MM.1S (cell line): ENCODE measurements at regions not wholly inside any gene's neighbourhood (a gene's known extent, or its start where the extent isn't known, plus 50 kb on each side); places are given as distances from the start of the nearest gene placed in this dataset.

ENCODE experiments used
- DNase-seq: peaks from one replicate; pipeline ENCODE4 v3.0.0-alpha.2; 2015
- H2AFZ ChIP-seq: fragments of 300-600 bp; sonication (generic); 2 replicates; pipeline ENCODE4 v1.6.0; 2016; ENCODE audit warnings: antibody characterized with exemption, low read length
- H3F3A ChIP-seq: fragments of 300-600 bp; sonication (generic); 2 replicates; pipeline ENCODE4 v1.6.1; 2016; ENCODE audit warnings: mild to moderate bottlenecking, antibody characterized with exemption, low read length, moderate library complexity, mixed read lengths; ENCODE audit not compliant: insufficient read depth
- H3K27ac ChIP-seq: fragments of 300-600 bp; sonication (generic); 2 replicates; pipeline ENCODE4 v1.5.1; 2016; ENCODE audit warnings: mild to moderate bottlenecking, low read length
- H3K27me3 ChIP-seq: fragments of 300-600 bp; sonication (generic); replicated peaks from 2 replicates; pipeline ENCODE4 v1.6.0; 2016; ENCODE audit warnings: low read length; ENCODE audit not compliant: insufficient read depth
- H3K36me3 ChIP-seq: fragments of 300-600 bp; sonication (generic); replicated peaks from 2 replicates; pipeline ENCODE4 v1.6.1; 2016; ENCODE audit warnings: mild to moderate bottlenecking, low read length, mixed read lengths; ENCODE audit not compliant: insufficient read depth
- H3K4me1 ChIP-seq: fragments of 300-600 bp; sonication (generic); 2 replicates; pipeline ENCODE4 v1.6.1; 2016; ENCODE audit warnings: low read length, mixed read lengths
- H3K4me2 ChIP-seq: fragments of 300-600 bp; sonication (generic); 2 replicates; pipeline ENCODE4 v1.6.0; 2016; ENCODE audit warnings: low read depth, low read length
- H3K4me3 ChIP-seq: fragments of 300-600 bp; sonication (generic); 2 replicates; pipeline ENCODE4 v1.5.1; 2016; ENCODE audit warnings: low read length, mixed read lengths
- H3K79me2 ChIP-seq: fragments of 300-600 bp; sonication (generic); 2 replicates; pipeline ENCODE4 v1.6.1; 2016; ENCODE audit warnings: mixed run types, low read length, mixed read lengths
- H3K9ac ChIP-seq: fragments of 300-600 bp; sonication (generic); 2 replicates; pipeline ENCODE4 v1.6.1; 2016; ENCODE audit warnings: low read length, mixed read lengths
- H3K9me2 ChIP-seq: fragments of 300-600 bp; sonication (generic); replicated peaks from 2 replicates; pipeline ENCODE4 v1.6.1; 2016; ENCODE audit warnings: mild to moderate bottlenecking, low read length, mixed read lengths; ENCODE audit not compliant: insufficient read depth
- H3K9me3 ChIP-seq: fragments of 300-600 bp; sonication (generic); replicated peaks from 2 replicates; pipeline ENCODE4 v1.6.1; 2016; ENCODE audit warnings: mild to moderate bottlenecking, low read length, mixed read lengths; ENCODE audit not compliant: insufficient read depth
- H4K20me1 ChIP-seq: fragments of 300-600 bp; sonication (generic); 2 replicates; pipeline ENCODE4 v1.6.1; 2016; ENCODE audit warnings: mild to moderate bottlenecking, low read length, moderate library complexity, mixed read lengths; ENCODE audit not compliant: insufficient read depth
- EZH2 ChIP-seq: fragments of 300-600 bp; sonication (generic); optimal IDR thresholded peaks from 2 replicates; pipeline ENCODE3; 2017; ENCODE audit warnings: low read depth, mild to moderate bottlenecking, antibody characterized with exemption, low read length, mixed read lengths
- EZH2phosphoT487 ChIP-seq: fragments of 300-600 bp; sonication (generic); IDR thresholded peaks from 2 replicates; pipeline ENCODE4 v1.6.1; 2018; ENCODE audit warnings: antibody characterized with exemption, low read length
- TF ChIP-seq, protein P1 (sequence below): fragments of 300-600 bp; sonication (generic); IDR thresholded peaks from 2 replicates; pipeline ENCODE4 v1.5.1; 2016; ENCODE audit warnings: antibody characterized with exemption, low read length, mixed read lengths

DNA sequence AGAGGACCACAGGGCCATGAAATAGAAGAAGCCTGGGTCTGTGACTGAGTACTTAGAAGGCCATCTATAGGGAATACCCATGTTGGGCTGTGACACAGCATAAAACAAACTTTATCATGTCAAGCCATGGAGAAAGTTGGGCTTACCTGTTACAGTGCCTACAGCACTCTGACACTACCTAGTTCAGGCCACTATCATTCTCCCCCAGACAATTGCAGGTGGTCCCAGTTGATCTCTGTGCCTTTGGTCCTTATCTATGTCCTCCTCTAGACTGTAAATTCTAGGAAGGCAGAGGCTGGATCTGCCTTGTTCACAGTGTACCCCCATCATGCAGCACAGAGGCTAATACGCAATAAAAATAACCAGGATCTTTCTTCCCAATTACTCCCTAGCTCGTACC lies 69.1 kb downstream of the GCC1 start:
- H3K4me2 ChIP-seq: no peak overlapping the region
- H3K36me3 ChIP-seq: no peaks in the 10 kb centered on the region
- H2AFZ ChIP-seq: no peak overlapping the region
- H4K20me1 ChIP-seq: no peaks in the 10 kb centered on the region
- no peaks in the 10 kb centered on the region for H3K9me3 ChIP-seq
- no peak overlapping the region for H3K4me3 ChIP-seq
- no peaks in the 10 kb centered on the region for H3K27me3 ChIP-seq
- H3K9me2 ChIP-seq: no peaks in the 10 kb centered on the region
- H3K9ac ChIP-seq: no peak overlapping the region
- H3F3A ChIP-seq: no peaks in the 10 kb centered on the region
- DNase-seq: no peak
- H3K4me1 ChIP-seq: no peaks in the 10 kb centered on the region
- no peaks in the 10 kb centered on the region for H3K79me2 ChIP-seq
- TF ChIP-seq EZH2: no peak
- H3K27ac ChIP-seq: no peak overlapping the region

- Histone ChIP-seq H3F3A (no peaks in the 10 kb centered on the region), H3K9ac (no peak overlapping the region), H3K9me3 (no peaks in the 10 kb centered on the region), H3K9me2 (no peaks in the 10 kb centered on the region), H3K36me3 (no peaks in the 10 kb centered on the region), H3K79me2 (no peaks in the 10 kb centered on the region), H2AFZ (no peak overlapping the region), H3K4me1 (no peaks in the 10 kb centered on the region), H3K27me3 (no peaks in the 10 kb centered on the region), H3K4me3 (no peak overlapping the region), H3K27ac (no peak overlapping the region), H3K4me2 (no peak overlapping the region), H4K20me1 (no peaks in the 10 kb centered on the region)
- DNase-seq: peak; percentile 44
- TF ChIP-seq, protein P1, sequence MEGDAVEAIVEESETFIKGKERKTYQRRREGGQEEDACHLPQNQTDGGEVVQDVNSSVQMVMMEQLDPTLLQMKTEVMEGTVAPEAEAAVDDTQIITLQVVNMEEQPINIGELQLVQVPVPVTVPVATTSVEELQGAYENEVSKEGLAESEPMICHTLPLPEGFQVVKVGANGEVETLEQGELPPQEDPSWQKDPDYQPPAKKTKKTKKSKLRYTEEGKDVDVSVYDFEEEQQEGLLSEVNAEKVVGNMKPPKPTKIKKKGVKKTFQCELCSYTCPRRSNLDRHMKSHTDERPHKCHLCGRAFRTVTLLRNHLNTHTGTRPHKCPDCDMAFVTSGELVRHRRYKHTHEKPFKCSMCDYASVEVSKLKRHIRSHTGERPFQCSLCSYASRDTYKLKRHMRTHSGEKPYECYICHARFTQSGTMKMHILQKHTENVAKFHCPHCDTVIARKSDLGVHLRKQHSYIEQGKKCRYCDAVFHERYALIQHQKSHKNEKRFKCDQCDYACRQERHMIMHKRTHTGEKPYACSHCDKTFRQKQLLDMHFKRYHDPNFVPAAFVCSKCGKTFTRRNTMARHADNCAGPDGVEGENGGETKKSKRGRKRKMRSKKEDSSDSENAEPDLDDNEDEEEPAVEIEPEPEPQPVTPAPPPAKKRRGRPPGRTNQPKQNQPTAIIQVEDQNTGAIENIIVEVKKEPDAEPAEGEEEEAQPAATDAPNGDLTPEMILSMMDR: peak; percentile 51
- no peak for TF ChIP-seq EZH2phosphoT487
Observed at GRCh38 chr7:127514499-127514898, 70.9 kb downstream of the GCC1 start.

GRCh38 chr7:127513311-127513710 lies 72.1 kb downstream of the GCC1 start:
- Histone ChIP-seq H3K4me3 (no peak overlapping the region), H3K4me2 (no peak overlapping the region), H3F3A (no peaks in the 10 kb centered on the region), H3K4me1 (no peaks in the 10 kb centered on the region), H3K27me3 (no peaks in the 10 kb centered on the region), H4K20me1 (no peaks in the 10 kb centered on the region), H2AFZ (no peak overlapping the region), H3K9me3 (no peaks in the 10 kb centered on the region), H3K79me2 (no peaks in the 10 kb centered on the region), H3K36me3 (no peaks in the 10 kb centered on the region), H3K9me2 (no peaks in the 10 kb centered on the region), H3K27ac (no peak overlapping the region), H3K9ac (no peak overlapping the region)
- TF ChIP-seq, protein P1: no peak
- TF ChIP-seq EZH2: no peak
- no peak for TF ChIP-seq EZH2phosphoT487
- no peak for DNase-seq

DNA sequence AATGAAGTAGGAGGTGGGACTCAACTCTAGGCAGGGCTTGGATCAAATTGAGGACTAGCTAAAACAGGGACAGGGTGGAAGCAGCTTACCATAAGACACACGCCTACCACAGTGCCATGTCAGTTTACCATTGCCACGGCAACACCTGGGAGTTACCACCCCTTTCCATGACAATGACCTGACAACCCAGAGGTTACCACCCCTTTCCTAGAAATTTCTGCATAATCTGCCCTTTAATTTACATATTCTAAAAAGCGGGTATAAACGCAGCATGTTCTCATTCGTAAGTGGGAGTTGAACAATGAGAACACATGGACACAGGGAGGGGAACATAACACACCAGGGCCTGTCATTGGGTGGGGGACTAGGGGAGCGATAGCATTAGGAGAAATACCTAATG lies 72.7 kb downstream of the GCC1 start:
- H3K36me3 ChIP-seq: no peaks in the 10 kb centered on the region
- H3K4me2 ChIP-seq: no peak overlapping the region
- H3K27me3 ChIP-seq: no peaks in the 10 kb centered on the region
- TF ChIP-seq EZH2 (no peak), EZH2phosphoT487 (no peak)
- TF ChIP-seq, protein P1: no peak
- no peaks in the 10 kb centered on the region for H3K79me2 ChIP-seq
- no peaks in the 10 kb centered on the region for H3K4me1 ChIP-seq
- H3K9me3 ChIP-seq: no peaks in the 10 kb centered on the region
- no peak overlapping the region for H3K27ac ChIP-seq
- no peaks in the 10 kb centered on the region for H4K20me1 ChIP-seq
- no peaks in the 10 kb centered on the region for H3F3A ChIP-seq
- H2AFZ ChIP-seq: no peak overlapping the region
- no peaks in the 10 kb centered on the region for H3K9me2 ChIP-seq
- DNase-seq: no peak
- no peak overlapping the region for H3K4me3 ChIP-seq
- H3K9ac ChIP-seq: no peak overlapping the region
